CD4-positive, alpha-beta T cell treated with Interleukin-10 for 1 hour (primary cell): ENCODE measurements at regions not wholly inside any gene's neighbourhood (a gene's known extent, or its start where the extent isn't known, plus 50 kb on each side); places are given as distances from the start of the nearest gene placed in this dataset.
"Not testable (repeated sequence)": the region's sequence is repeated elsewhere in the genome, so short reads cannot be mapped to it uniquely, and the experiment has no call there.

Experiments used
- DNase-seq: peaks from one replicate; pipeline ENCODE4 v3.0.0-alpha.2; 2020

- no peak for DNase-seq
Measured at GRCh38 chr2:64880193-64880951, 108.8 kb upstream of the SLC1A4 start.

- DNase-seq, result no peak
Measured at GRCh38 chr2:64881037-64881492, 108.1 kb upstream of the SLC1A4 start.

GRCh38 chr2:64887565-64887964 lies 101.6 kb upstream of the SLC1A4 start:
- DNase-seq, result no peak

- DNase-seq, result no peak
Measured at GRCh38 chr2:64888591-64889309, 100.4 kb upstream of the SLC1A4 start.

- DNase-seq, result no peak
Measured at GRCh38 chr2:64889803-64890202, 99.4 kb upstream of the SLC1A4 start.

- not testable (repeated sequence) for DNase-seq
Measured at GRCh38 chr2:64896572-64896971, 92.6 kb upstream of the SLC1A4 start.

- DNase-seq, result no peak
Measured at GRCh38 chr2:64899081-64899865, 89.9 kb upstream of the SLC1A4 start.

- DNase-seq, result not testable (repeated sequence)
Measured at GRCh38 chr2:64899876-64900275, 89.3 kb upstream of the SLC1A4 start.

GRCh38 chr2:64904413-64905329 lies 84.5 kb upstream of the SLC1A4 start:
- no peak for DNase-seq

- no peak for DNase-seq
Measured at GRCh38 chr2:64905338-64906024, 83.7 kb upstream of the SLC1A4 start.

GRCh38 chr2:64906853-64907536 lies 82.2 kb upstream of the SLC1A4 start:
- no peak for DNase-seq

- DNase-seq, result no peak
Measured at GRCh38 chr2:64908406-64908805, 80.8 kb upstream of the SLC1A4 start.

- no peak for DNase-seq
Measured at GRCh38 chr2:64910523-64910922, 78.7 kb upstream of the SLC1A4 start.

GRCh38 chr2:64910972-64911433 lies 78.2 kb upstream of the SLC1A4 start:
- no peak for DNase-seq

GRCh38 chr2:64913357-64913869 lies 75.8 kb upstream of the SLC1A4 start:
- peak; percentile 18 for DNase-seq

- no peak for DNase-seq
Measured at GRCh38 chr2:64914247-64914646, 75.0 kb upstream of the SLC1A4 start.

GRCh38 chr2:64914735-64915509 lies 74.3 kb upstream of the SLC1A4 start:
- DNase-seq, result no peak

- no peak for DNase-seq
Measured at GRCh38 chr2:64915510-64915900, 73.7 kb upstream of the SLC1A4 start.

GRCh38 chr2:64918220-64918886 lies 70.8 kb upstream of the SLC1A4 start:
- no peak for DNase-seq
